Keratinocyte (primary cell): ENCODE measurements at regions not wholly inside any gene's neighbourhood (a gene's known extent, or its start where the extent isn't known, plus 50 kb on each side); places are given as distances from the start of the nearest gene placed in this dataset.

ENCODE experiments used
- EZH2 ChIP-seq: IDR thresholded peaks from one replicate; pipeline ENCODE4 v1.6.1; 2012; ENCODE audit warnings: inconsistent platforms, mild to moderate bottlenecking, low read length, moderate library complexity
- TF ChIP-seq, protein P1 (sequence below), 3 experiments: IDR thresholded peaks in 1 of 3; conservative IDR thresholded peaks in 1 of 3; optimal IDR thresholded peaks in 1 of 3; 2 replicates in 2 of 3; 3 replicates in 1 of 3; pipeline versions ENCODE3 to v1.5.1; 2011; ENCODE audit warnings: low read length in 3 of 3, mild to moderate bottlenecking in 3 of 3, moderate library complexity in 2 of 3, control low read depth in 1 of 3, inconsistent platforms in 1 of 3; ENCODE audit not compliant: insufficient read depth in 2 of 3; ENCODE audit errors: extremely low read depth in 1 of 3

DNA sequence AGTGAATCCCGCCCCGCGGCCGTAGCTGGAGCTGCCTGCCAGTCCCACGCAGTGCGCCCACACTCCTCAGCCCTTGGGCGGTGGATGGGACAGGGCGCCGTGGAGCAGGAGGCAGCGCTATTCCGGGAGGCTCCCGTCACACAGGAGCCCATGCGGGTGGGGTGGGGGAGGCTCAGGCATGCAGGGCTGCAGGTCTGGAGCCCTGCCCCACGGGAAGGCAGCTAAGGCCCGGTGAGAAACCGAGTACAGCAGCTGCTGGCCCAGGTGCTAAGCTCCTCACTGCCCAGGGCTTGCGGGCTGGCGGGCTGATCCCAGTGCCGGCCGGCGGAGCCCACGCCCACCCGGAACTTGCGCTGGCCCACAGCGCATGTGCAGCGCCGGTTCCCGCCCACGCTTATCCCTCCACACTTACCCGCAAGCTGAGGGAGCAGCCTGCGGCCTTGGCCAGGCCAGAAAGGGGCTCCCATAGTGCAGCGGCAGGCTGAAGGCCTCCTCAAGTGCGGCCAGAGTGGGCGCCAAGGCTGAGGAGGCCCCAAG, 1152.8 kb upstream of the CELF4 start:
- TF ChIP-seq, protein P1, sequence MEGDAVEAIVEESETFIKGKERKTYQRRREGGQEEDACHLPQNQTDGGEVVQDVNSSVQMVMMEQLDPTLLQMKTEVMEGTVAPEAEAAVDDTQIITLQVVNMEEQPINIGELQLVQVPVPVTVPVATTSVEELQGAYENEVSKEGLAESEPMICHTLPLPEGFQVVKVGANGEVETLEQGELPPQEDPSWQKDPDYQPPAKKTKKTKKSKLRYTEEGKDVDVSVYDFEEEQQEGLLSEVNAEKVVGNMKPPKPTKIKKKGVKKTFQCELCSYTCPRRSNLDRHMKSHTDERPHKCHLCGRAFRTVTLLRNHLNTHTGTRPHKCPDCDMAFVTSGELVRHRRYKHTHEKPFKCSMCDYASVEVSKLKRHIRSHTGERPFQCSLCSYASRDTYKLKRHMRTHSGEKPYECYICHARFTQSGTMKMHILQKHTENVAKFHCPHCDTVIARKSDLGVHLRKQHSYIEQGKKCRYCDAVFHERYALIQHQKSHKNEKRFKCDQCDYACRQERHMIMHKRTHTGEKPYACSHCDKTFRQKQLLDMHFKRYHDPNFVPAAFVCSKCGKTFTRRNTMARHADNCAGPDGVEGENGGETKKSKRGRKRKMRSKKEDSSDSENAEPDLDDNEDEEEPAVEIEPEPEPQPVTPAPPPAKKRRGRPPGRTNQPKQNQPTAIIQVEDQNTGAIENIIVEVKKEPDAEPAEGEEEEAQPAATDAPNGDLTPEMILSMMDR (optimal IDR thresholded peaks at IDR 0.05 in 1 of 3, IDR thresholded peaks at IDR 0.05 in 1 of 3, conservative IDR thresholded peaks at IDR 0.05 in 1 of 3; ENCODE audit: extremely low read depth in 1 of 3, insufficient read depth in 2 of 3, low read length in 3 of 3) = no peak
- no peak for TF ChIP-seq EZH2
